ENCODE measurements at regions not wholly inside any gene's neighbourhood (a gene's known extent, or its start where the extent isn't known, plus 50 kb on each side); places are given as distances from the start of the nearest gene placed in this dataset.

- Histone ChIP-seq H3K27me3 (ENCODE audit: control insufficient read depth, insufficient read depth, low read length) (no peaks in the 10 kb centered on the region), H3K27ac (ENCODE audit: low read length) (no peak overlapping the region), H3K9me3 (ENCODE audit: control insufficient read depth, insufficient read depth, low read depth, low read length) (no peaks in the 10 kb centered on the region), H3K4me1 (ENCODE audit: control insufficient read depth, insufficient read depth, low read length) (no peaks in the 10 kb centered on the region), H3K36me3 (ENCODE audit: control insufficient read depth, insufficient read depth, low read length) (no peaks in the 10 kb centered on the region; the same call in 1 of the 2 replicates), H3K4me3 (ENCODE audit: low read depth in 2 of 2, low read length in 2 of 2) (no peak overlapping the region)
- intact Hi-C loops (cut with micrococcal nuclease; ENCODE audit: unreplicated experiment) (no loop called here), in situ Hi-C loops (cut with HindIII; ENCODE audit: low pct_unique_long_range_greater_than_20kb, low sequenced_read_pairs) (no loop called here)
- BruUV-seq (replicated peaks) = no TSS peak
- no peak for DNase-seq (ENCODE audit: low read depth, low spot score)
- TF ChIP-seq SIN3A (IDR thresholded peaks at IDR 0.05; ENCODE audit: borderline replicate concordance, insufficient read depth, low read depth, low read length) (no peak), CTCF (IDR thresholded peaks at IDR 0.05) (no peak), REST (IDR thresholded peaks at IDR 0.05; ENCODE audit: insufficient read depth in 1 of 2, low read depth in 2 of 2, low read length in 1 of 2) (no peak), TCF7L2 (IDR thresholded peaks at IDR 0.05; ENCODE audit: low read depth, low read length) (no peak), POLR2AphosphoS5 (IDR thresholded peaks at IDR 0.05; ENCODE audit: low read depth, low read length) (no peak)
- no peak for ATAC-seq
- CTCF ChIA-PET = no interaction called here
- POLR2A ChIA-PET = no interaction called here
These were observed 158.9 kb downstream of the FAM174A start for GRCh38 chr5:100694100-100694499.

GRCh38 chr5:100697970-100698369 is 162.8 kb downstream of the FAM174A start:
- Histone ChIP-seq H3K4me3 (ENCODE audit: low read depth in 2 of 2, low read length in 2 of 2) (no peak overlapping the region), H3K27me3 (ENCODE audit: control insufficient read depth, insufficient read depth, low read length) (no peaks in the 10 kb centered on the region), H3K9me3 (ENCODE audit: control insufficient read depth, insufficient read depth, low read depth, low read length) (no peaks in the 10 kb centered on the region), H3K36me3 (ENCODE audit: control insufficient read depth, insufficient read depth, low read length) (no peaks in the 10 kb centered on the region), H3K27ac (ENCODE audit: low read length) (no peak overlapping the region), H3K4me1 (ENCODE audit: control insufficient read depth, insufficient read depth, low read length) (no peaks in the 10 kb centered on the region)
- POLR2A ChIA-PET = no interaction called here
- ATAC-seq (no peak), DNase-seq (ENCODE audit: low read depth, low spot score) (no peak)
- TF ChIP-seq CTCF (IDR thresholded peaks at IDR 0.05) = peak; percentile 21; the same call in 1 of the 2 replicates
- no peak for TF ChIP-seq POLR2AphosphoS5 (IDR thresholded peaks at IDR 0.05; ENCODE audit: low read depth, low read length)
- no TSS peak for BruUV-seq (replicated peaks)
- intact Hi-C loops (cut with micrococcal nuclease; ENCODE audit: unreplicated experiment) (no loop called here), in situ Hi-C loops (cut with HindIII; ENCODE audit: low pct_unique_long_range_greater_than_20kb, low sequenced_read_pairs) (no loop called here)
- CTCF ChIA-PET = no interaction called here

DNA sequence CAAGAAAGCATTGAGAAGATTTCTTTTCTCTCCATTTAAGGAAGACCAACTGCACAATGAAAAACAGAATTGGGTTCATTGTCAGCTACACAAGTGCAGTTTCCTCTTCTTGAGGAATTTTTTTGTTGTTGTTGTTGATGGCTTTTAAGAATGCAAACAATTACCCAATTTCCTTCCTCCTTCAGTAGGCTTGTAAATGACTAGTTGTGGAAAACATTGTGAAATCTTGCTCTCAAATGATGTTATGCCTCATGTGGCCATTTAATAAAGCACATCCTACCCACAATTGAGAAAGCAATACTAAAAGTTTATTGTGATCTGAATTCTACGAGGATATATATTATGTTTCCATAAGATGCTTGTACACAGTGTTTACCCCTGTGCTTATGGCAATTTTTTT is 171.6 kb downstream of the FAM174A start:
- no peaks in the 10 kb centered on the region for H3K36me3 ChIP-seq (ENCODE audit: control insufficient read depth, insufficient read depth, low read length)
- H3K4me3 ChIP-seq (ENCODE audit: low read depth in 2 of 2, low read length in 2 of 2) = no peak overlapping the region
- no peaks in the 10 kb centered on the region for H3K4me1 ChIP-seq (ENCODE audit: control insufficient read depth, insufficient read depth, low read length)
- ChIA-PET POLR2A (interaction anchor here (0.6 kb wide), 1 partner anchor 1600 kb away, joined by 4 read pairs; no protein-coding TSS in a partner anchor), CTCF (no interaction called here)
- no peak overlapping the region for H3K27ac ChIP-seq (ENCODE audit: low read length)
- TF ChIP-seq TCF7L2 (IDR thresholded peaks at IDR 0.05; ENCODE audit: low read depth, low read length) = no peak
- no peak; the same call in 1 of the 2 replicates for TF ChIP-seq CTCF (IDR thresholded peaks at IDR 0.05)
- no peak for TF ChIP-seq REST (IDR thresholded peaks at IDR 0.05; ENCODE audit: insufficient read depth in 1 of 2, low read depth in 2 of 2, low read length in 1 of 2)
- TF ChIP-seq SIN3A (IDR thresholded peaks at IDR 0.05; ENCODE audit: borderline replicate concordance, insufficient read depth, low read depth, low read length) = no peak
- no peak for TF ChIP-seq POLR2AphosphoS5 (IDR thresholded peaks at IDR 0.05; ENCODE audit: low read depth, low read length)
- DNase-seq (ENCODE audit: low read depth, low spot score) (peak; percentile 17), ATAC-seq (no peak)
- H3K9me3 ChIP-seq (ENCODE audit: control insufficient read depth, insufficient read depth, low read depth, low read length) = no peaks in the 10 kb centered on the region
- H3K27me3 ChIP-seq (ENCODE audit: control insufficient read depth, insufficient read depth, low read length) = no peaks in the 10 kb centered on the region
- BruUV-seq (replicated peaks) = no TSS peak
- intact Hi-C loops (cut with micrococcal nuclease; ENCODE audit: unreplicated experiment) = no loop called here
- in situ Hi-C loops (cut with HindIII; ENCODE audit: low pct_unique_long_range_greater_than_20kb, low sequenced_read_pairs) = no loop called here
